ENCODE measurements at regions not wholly inside any gene's neighbourhood (a gene's known extent, or its start where the extent isn't known, plus 50 kb on each side); places are given as distances from the start of the nearest gene placed in this dataset.

- intact Hi-C loops (cut with micrococcal nuclease; ENCODE audit: unreplicated experiment): no loop called here
- CTCF ChIA-PET (ENCODE audit: unreplicated experiment): interaction anchor here (0.6 kb wide), 1 partner anchor 576 kb away, joined by 3 read pairs; no protein-coding TSS in a partner anchor
Measured at GRCh38 chrX:10033375-10034007, 66.3 kb downstream of the CLDN34 start.

GRCh38 chrX:10034740-10035260 lies 67.6 kb downstream of the CLDN34 start:
- intact Hi-C loops (cut with micrococcal nuclease; ENCODE audit: unreplicated experiment): no loop called here
- no peaks in the 10 kb centered on the region for H3K9me2 ChIP-seq (ENCODE audit: insufficient read depth, low read length)
- CTCF ChIA-PET (ENCODE audit: unreplicated experiment): no interaction called here
- no peak overlapping the region for H3K4me2 ChIP-seq (ENCODE audit: low read length)
- TF ChIP-seq CTCF (conservative IDR thresholded peaks at IDR 0.05; ENCODE audit: low read length): no peak
- TF ChIP-seq EZH2phosphoT487 (IDR thresholded peaks at IDR 0.05; ENCODE audit: borderline replicate concordance, low read depth, low read length): no peak
- no peaks in the 10 kb centered on the region; the same call in 1 of the 2 replicates for H3K79me2 ChIP-seq (ENCODE audit: insufficient read depth, low read depth, low read length)
- no peaks in the 10 kb centered on the region for H4K20me1 ChIP-seq (ENCODE audit: insufficient read depth, low read length)
- DNase-seq (ENCODE audit: low spot score): no peak
- H2AFZ ChIP-seq (ENCODE audit: low read length): no peak overlapping the region
- no TSS peak for BruUV-seq (replicated peaks)
- no peaks in the 10 kb centered on the region for H3K9me3 ChIP-seq (ENCODE audit: low read length)
- H3K36me3 ChIP-seq (ENCODE audit: insufficient read depth, low read length): no peaks in the 10 kb centered on the region; the same call in 1 of the 2 replicates
- POLR2A ChIA-PET: no interaction called here
- H3K4me1 ChIP-seq (ENCODE audit: insufficient read depth, low read length, poor library complexity, severe bottlenecking): peaks cover 21% of the 10 kb centered on the region
- no peak overlapping the region for H3K4me3 ChIP-seq (ENCODE audit: low read depth, low read length, poor library complexity, severe bottlenecking)
- H3K27ac ChIP-seq (ENCODE audit: low read depth, low read length, poor library complexity, severe bottlenecking): no peak overlapping the region

More at GRCh38 chrX:10033375-10034007, 66.3 kb downstream of the CLDN34 start:
- BruUV-seq (replicated peaks): no TSS peak
- no peaks in the 10 kb centered on the region; the same call in 1 of the 2 replicates for H3K79me2 ChIP-seq (ENCODE audit: insufficient read depth, low read depth, low read length)
- TF ChIP-seq EZH2phosphoT487 (IDR thresholded peaks at IDR 0.05; ENCODE audit: borderline replicate concordance, low read depth, low read length): no peak
- TF ChIP-seq CTCF (conservative IDR thresholded peaks at IDR 0.05; ENCODE audit: low read length): no peak
- no peaks in the 10 kb centered on the region for H3K9me3 ChIP-seq (ENCODE audit: low read length)
- no peaks in the 10 kb centered on the region; the same call in 1 of the 2 replicates for H3K36me3 ChIP-seq (ENCODE audit: insufficient read depth, low read length)
- no peak overlapping the region for H3K27ac ChIP-seq (ENCODE audit: low read depth, low read length, poor library complexity, severe bottlenecking)
- POLR2A ChIA-PET: interaction anchor here (0.5 to 0.6 kb wide), 2 partner anchors 48 to 1212 kb away, joined by 3 read pairs; no protein-coding TSS in a partner anchor
- H3K4me1 ChIP-seq (ENCODE audit: insufficient read depth, low read length, poor library complexity, severe bottlenecking): peaks cover 21% of the 10 kb centered on the region
- H3K4me3 ChIP-seq (ENCODE audit: low read depth, low read length, poor library complexity, severe bottlenecking): no peak overlapping the region
- H3K4me2 ChIP-seq (ENCODE audit: low read length): no peak overlapping the region
- no peaks in the 10 kb centered on the region for H4K20me1 ChIP-seq (ENCODE audit: insufficient read depth, low read length)
- H3K9me2 ChIP-seq (ENCODE audit: insufficient read depth, low read length): no peaks in the 10 kb centered on the region
- H2AFZ ChIP-seq (ENCODE audit: low read length): no peak overlapping the region
- no peak for DNase-seq (ENCODE audit: low spot score)

- no peak for TF ChIP-seq EZH2phosphoT487 (IDR thresholded peaks at IDR 0.05; ENCODE audit: borderline replicate concordance, low read depth, low read length)
- TF ChIP-seq CTCF (conservative IDR thresholded peaks at IDR 0.05; ENCODE audit: low read length): no peak
- H3K27ac ChIP-seq (ENCODE audit: low read depth, low read length, poor library complexity, severe bottlenecking): no peak overlapping the region
- H3K36me3 ChIP-seq (ENCODE audit: insufficient read depth, low read length): no peaks in the 10 kb centered on the region; the same call in 1 of the 2 replicates
- no peak overlapping the region for H2AFZ ChIP-seq (ENCODE audit: low read length)
- H3K4me1 ChIP-seq (ENCODE audit: insufficient read depth, low read length, poor library complexity, severe bottlenecking): no peaks in the 10 kb centered on the region
- CTCF ChIA-PET (ENCODE audit: unreplicated experiment): interaction anchor here (0.6 kb wide), 1 partner anchor 40 kb away, joined by 3 read pairs; no protein-coding TSS in a partner anchor
- no peaks in the 10 kb centered on the region for H3K9me2 ChIP-seq (ENCODE audit: insufficient read depth, low read length)
- H3K4me3 ChIP-seq (ENCODE audit: low read depth, low read length, poor library complexity, severe bottlenecking): no peak overlapping the region
- BruUV-seq (replicated peaks): no TSS peak
- intact Hi-C loops (cut with micrococcal nuclease; ENCODE audit: unreplicated experiment): no loop called here
- DNase-seq (ENCODE audit: low spot score): no peak
- no peaks in the 10 kb centered on the region for H4K20me1 ChIP-seq (ENCODE audit: insufficient read depth, low read length)
- no peak overlapping the region for H3K4me2 ChIP-seq (ENCODE audit: low read length)
- POLR2A ChIA-PET: no interaction called here
- no peaks in the 10 kb centered on the region; the same call in 1 of the 2 replicates for H3K79me2 ChIP-seq (ENCODE audit: insufficient read depth, low read depth, low read length)
- no peaks in the 10 kb centered on the region for H3K9me3 ChIP-seq (ENCODE audit: low read length)
Measured at GRCh38 chrX:10038585-10038984, 71.4 kb downstream of the CLDN34 start.
